Adrenal gland (tissue), 9 donors: ENCODE measurements at regions not wholly inside any gene's neighbourhood (a gene's known extent, or its start where the extent isn't known, plus 50 kb on each side); places are given as distances from the start of the nearest gene placed in this dataset.

Experiments
- DNase-seq, 7 donors: peaks; one replicate each; pipeline ENCODE4 v3.0.0-alpha.2; 2019 to 2020
- H3K27ac ChIP-seq, 5 donors: fragments of 200-600 bp; sonication (generic) in 4 of 5; 1 replicate in 3 of 5; 2 replicates in 2 of 5; pipeline versions ENCODE4 v1.5.1 to v1.8.0; 2016 to 2020; ENCODE audit warnings: mild to moderate bottlenecking in 1 of 5
- H3K27me3 ChIP-seq: fragments of 200-600 bp; 2 replicates; pipeline ENCODE4 v1.8.0; 2021
- H3K36me3 ChIP-seq, 2 donors: fragments of 200-600 bp; replicated peaks in 1 of 2; 1 replicate in 1 of 2; 2 replicates in 1 of 2; pipeline versions ENCODE4 v1.5.1 to v1.8.0; 2018 to 2022
- H3K4me1 ChIP-seq, 2 donors: fragments of 200-600 bp; replicated peaks in 1 of 2; 1 replicate in 1 of 2; 2 replicates in 1 of 2; pipeline versions ENCODE4 v1.5.1 to v1.8.0; 2018 to 2021
- H3K4me3 ChIP-seq, 4 donors: fragments of 200-600 bp; sonication (generic) in 3 of 4; one replicate each; pipeline ENCODE4 v1.5.1; 2016 to 2018
- H3K9me3 ChIP-seq, 3 donors: fragments of 200-600 bp; sonication (generic) in 1 of 3; replicated peaks in 1 of 3; 1 replicate in 2 of 3; 2 replicates in 1 of 3; pipeline versions ENCODE4 v1.5.1 to v1.8.0; 2016 to 2021
- CTCF ChIP-seq, 6 experiments: fragments of 450-650 bp in 4 of 6; fragments of 200-600 bp in 2 of 6; sonication (generic) in 1 of 6; IDR thresholded peaks; 1 replicate in 5 of 6; 2 replicates in 1 of 6; pipeline versions ENCODE4 v1.5.1 to v1.8.0; 2016 to 2021; ENCODE audit warnings: antibody characterized with exemption in 6 of 6, mild to moderate bottlenecking in 2 of 6, moderate library complexity in 1 of 6
- POLR2A ChIP-seq, 2 donors: fragments of 450-650 bp; IDR thresholded peaks; one replicate each; pipeline ENCODE4 v1.6.1; 2017; ENCODE audit warnings: antibody characterized with exemption in 2 of 2, mild to moderate bottlenecking in 2 of 2, moderate library complexity in 1 of 2
- WGBS, 4 donors: extraction: QIAGEN DNeasy Blood & Tissue Kit in 2 of 4; methylation state at CpG; one replicate each; pipeline versions ENCODE4 v1.1.5 to v1.1.7; 2013 to 2017; 5-methylcytosine and 5-hydroxymethylcytosine counted together
- intact Hi-C, 2 donors: fragments of 100-400 bp; cut with DNase I; formaldehyde crosslinking; loops; one replicate each; pipeline versions ENCODE4 v1.14.1 to v1.15.0; 2022 to 2023
- donor health status: healthy with polysubstance abuse.
- donor health status: Bipolar disorder and iron deficiency.
- donor health status: DM: yes; HTN: yes; CAD: no.
- donor health status: DM: no; HTN: no; CAD: no.
- donor health status: DM: no; HTN: no; CAD: no.

GRCh38 chr5:36360307-36360706, 58.6 kb upstream of the RANBP3L start:
- no peaks in the 10 kb centered on the region for H3K9me3 ChIP-seq
- TF ChIP-seq CTCF (IDR thresholded peaks at IDR 0.05) (no peak), POLR2A (IDR thresholded peaks at IDR 0.05) (no peak)
- no peak overlapping the region for H3K27ac ChIP-seq
- H3K4me3 ChIP-seq, result no peak overlapping the region
- 50 to 79% (median 61%) methylated on average over 1 of the region's 1 CpG for WGBS, 4 donors
- no peaks in the 10 kb centered on the region for H3K27me3 ChIP-seq
- H3K36me3 ChIP-seq, result no peaks in the 10 kb centered on the region
- peaks cover 0 to 8% of the 10 kb centered on the region in 2 donors for H3K4me1 ChIP-seq
- no peak for DNase-seq
- intact Hi-C loops, result no loop called here

GRCh38 chr5:36363101-36363500, 61.4 kb upstream of the RANBP3L start:
- no peak for DNase-seq
- Histone ChIP-seq H3K4me3 (no peak overlapping the region), H3K4me1 (peaks cover 15 to 16% of the 10 kb centered on the region in 2 donors), H3K27me3 (no peaks in the 10 kb centered on the region), H3K36me3 (no peaks in the 10 kb centered on the region), H3K9me3 (no peaks in the 10 kb centered on the region), H3K27ac (no peak overlapping the region)
- 96 to 100% (median 99%) methylated on average over 1 of the region's 1 CpG for WGBS, 4 donors
- TF ChIP-seq POLR2A (IDR thresholded peaks at IDR 0.05), result no peak
- intact Hi-C loops, result no loop called here

GRCh38 chr5:36363744-36364143, 62.0 kb upstream of the RANBP3L start:
- Histone ChIP-seq H3K36me3 (no peaks in the 10 kb centered on the region), H3K27me3 (no peaks in the 10 kb centered on the region), H3K4me3 (no peak overlapping the region), H3K9me3 (no peaks in the 10 kb centered on the region), H3K4me1 (peaks cover 15 to 16% of the 10 kb centered on the region in 2 donors), H3K27ac (no peak overlapping the region)
- intact Hi-C loops, result no loop called here
- 81 to 89% (median 84%) methylated on average over 2 of the region's 2 CpGs for WGBS, 4 donors
- DNase-seq, result no peak
- TF ChIP-seq CTCF (IDR thresholded peaks at IDR 0.05) (no peak), POLR2A (IDR thresholded peaks at IDR 0.05) (no peak)

GRCh38 chr5:36364473-36364872, 62.8 kb upstream of the RANBP3L start:
- no peak overlapping the region for H3K27ac ChIP-seq
- no peaks in the 10 kb centered on the region for H3K9me3 ChIP-seq
- no peaks in the 10 kb centered on the region for H3K36me3 ChIP-seq
- DNase-seq, result no peak
- H3K27me3 ChIP-seq, result no peaks in the 10 kb centered on the region
- no peak overlapping the region for H3K4me3 ChIP-seq
- TF ChIP-seq POLR2A (IDR thresholded peaks at IDR 0.05), result no peak
- no peak for TF ChIP-seq CTCF (IDR thresholded peaks at IDR 0.05)
- peaks cover 21% of the 10 kb centered on the region in 2 donors for H3K4me1 ChIP-seq
- intact Hi-C loops, result no loop called here
- WGBS, 4 donors, result 48 to 70% (median 53%) methylated on average over 4 of the region's 4 CpGs

GRCh38 chr5:36365896-36366295, 64.2 kb upstream of the RANBP3L start:
- H3K27me3 ChIP-seq, result no peaks in the 10 kb centered on the region
- H3K4me3 ChIP-seq, result no peak overlapping the region
- H3K9me3 ChIP-seq, result no peaks in the 10 kb centered on the region
- no peaks in the 10 kb centered on the region for H3K36me3 ChIP-seq
- peaks cover 24% of the 10 kb centered on the region in 2 donors for H3K4me1 ChIP-seq
- no peak for DNase-seq
- intact Hi-C loops, result no loop called here
- 32 to 63% (median 49%) methylated on average over 1 of the region's 1 CpG for WGBS, 4 donors
- TF ChIP-seq CTCF (IDR thresholded peaks at IDR 0.05) (no peak), POLR2A (IDR thresholded peaks at IDR 0.05) (no peak)
- no peak overlapping the region for H3K27ac ChIP-seq
